Keratinocyte (primary cell): ENCODE measurements at regions not wholly inside any gene's neighbourhood (a gene's known extent, or its start where the extent isn't known, plus 50 kb on each side); places are given as distances from the start of the nearest gene placed in this dataset.

Experiments used
- DNase-seq: peaks from one replicate; pipeline ENCODE4 v3.0.0-alpha.2; 2011; ENCODE audit warnings: low read depth, missing footprints, low spot score
- FAIRE-seq: peaks from 2 replicates; lab custom pipeline; 2011; peaks lifted over from hg19 to GRCh38; lab: Jason Lieb, UNC
- H2AFZ ChIP-seq: 2 replicates; pipeline ENCODE4 v1.6.0; 2012; ENCODE audit warnings: low read length, control low read depth, inconsistent platforms; ENCODE audit not compliant: control insufficient read depth
- H3K27ac ChIP-seq: 2 replicates; pipeline ENCODE4 v1.5.1; 2011; ENCODE audit warnings: low read length; ENCODE audit not compliant: control insufficient read depth, insufficient read depth
- H3K27me3 ChIP-seq: 3 replicates; pipeline ENCODE4 v1.6.0; 2011; ENCODE audit warnings: low read length; ENCODE audit not compliant: control insufficient read depth, insufficient read depth; ENCODE audit errors: extremely low read depth
- H3K36me3 ChIP-seq, 2 experiments: 2 replicates in 1 of 2; 3 replicates in 1 of 2; pipeline ENCODE4 v1.5.1; 2011; ENCODE audit warnings: low read length in 2 of 2, mild to moderate bottlenecking in 1 of 2; ENCODE audit not compliant: control insufficient read depth in 2 of 2, insufficient read depth in 2 of 2; ENCODE audit errors: extremely low read depth in 1 of 2
- H3K4me1 ChIP-seq: 3 replicates; pipeline ENCODE4 v1.5.1; 2011; ENCODE audit warnings: low read length; ENCODE audit not compliant: control insufficient read depth, insufficient read depth; ENCODE audit errors: extremely low read depth
- H3K4me2 ChIP-seq: 3 replicates; pipeline ENCODE4 v1.6.0; 2011; ENCODE audit warnings: low read depth, low read length; ENCODE audit not compliant: control insufficient read depth, insufficient read depth; ENCODE audit errors: extremely low read depth
- H3K4me3 ChIP-seq, 3 experiments: fragments of 200-600 bp in 1 of 3; sonication (generic) in 1 of 3; 2 replicates in 2 of 3; 3 replicates in 1 of 3; pipeline ENCODE4 v1.5.1; 2011 to 2016; ENCODE audit warnings: low read length in 3 of 3, mild to moderate bottlenecking in 3 of 3, control low read depth in 2 of 3, inconsistent platforms in 1 of 3, low read depth in 1 of 3, mixed read lengths in 1 of 3, mixed run types in 1 of 3, moderate library complexity in 1 of 3; ENCODE audit not compliant: control insufficient read depth in 2 of 3, insufficient read depth in 2 of 3; ENCODE audit errors: extremely low read depth in 1 of 3
- H3K79me2 ChIP-seq: 2 replicates; pipeline ENCODE4 v1.6.0; 2012; ENCODE audit warnings: low read length; ENCODE audit not compliant: control insufficient read depth, insufficient read depth
- H3K9ac ChIP-seq: 3 replicates; pipeline ENCODE4 v1.6.0; 2011; ENCODE audit warnings: low read length; ENCODE audit not compliant: control insufficient read depth, insufficient read depth; ENCODE audit errors: extremely low read depth
- H3K9me1 ChIP-seq: 3 replicates; pipeline ENCODE4 v1.6.0; 2011; ENCODE audit warnings: low read length; ENCODE audit not compliant: control insufficient read depth, insufficient read depth; ENCODE audit errors: extremely low read depth
- H3K9me3 ChIP-seq: 2 replicates; pipeline ENCODE4 v1.5.1; 2012; ENCODE audit warnings: low read depth, low read length; ENCODE audit not compliant: control insufficient read depth
- H4K20me1 ChIP-seq: 3 replicates; pipeline ENCODE4 v1.6.0; 2011; ENCODE audit warnings: low read length; ENCODE audit not compliant: control insufficient read depth, insufficient read depth; ENCODE audit errors: extremely low read depth
- EZH2 ChIP-seq: IDR thresholded peaks from one replicate; pipeline ENCODE4 v1.6.1; 2012; ENCODE audit warnings: inconsistent platforms, mild to moderate bottlenecking, low read length, moderate library complexity
- dilution Hi-C: fragments of 300-500 bp; cut with MboI; formaldehyde crosslinking; loops from one replicate; pipeline ENCODE4 v1.7.0; 2020; ENCODE audit warnings: low sequenced_read_pairs; ENCODE audit not compliant: extremely low pct_ligation_motif_present
- TF ChIP-seq, protein P1 (sequence below), 3 experiments: IDR thresholded peaks in 1 of 3; conservative IDR thresholded peaks in 1 of 3; optimal IDR thresholded peaks in 1 of 3; 2 replicates in 2 of 3; 3 replicates in 1 of 3; pipeline versions ENCODE3 to v1.5.1; 2011; ENCODE audit warnings: low read length in 3 of 3, mild to moderate bottlenecking in 3 of 3, moderate library complexity in 2 of 3, control low read depth in 1 of 3, inconsistent platforms in 1 of 3; ENCODE audit not compliant: insufficient read depth in 2 of 3; ENCODE audit errors: extremely low read depth in 1 of 3

DNA sequence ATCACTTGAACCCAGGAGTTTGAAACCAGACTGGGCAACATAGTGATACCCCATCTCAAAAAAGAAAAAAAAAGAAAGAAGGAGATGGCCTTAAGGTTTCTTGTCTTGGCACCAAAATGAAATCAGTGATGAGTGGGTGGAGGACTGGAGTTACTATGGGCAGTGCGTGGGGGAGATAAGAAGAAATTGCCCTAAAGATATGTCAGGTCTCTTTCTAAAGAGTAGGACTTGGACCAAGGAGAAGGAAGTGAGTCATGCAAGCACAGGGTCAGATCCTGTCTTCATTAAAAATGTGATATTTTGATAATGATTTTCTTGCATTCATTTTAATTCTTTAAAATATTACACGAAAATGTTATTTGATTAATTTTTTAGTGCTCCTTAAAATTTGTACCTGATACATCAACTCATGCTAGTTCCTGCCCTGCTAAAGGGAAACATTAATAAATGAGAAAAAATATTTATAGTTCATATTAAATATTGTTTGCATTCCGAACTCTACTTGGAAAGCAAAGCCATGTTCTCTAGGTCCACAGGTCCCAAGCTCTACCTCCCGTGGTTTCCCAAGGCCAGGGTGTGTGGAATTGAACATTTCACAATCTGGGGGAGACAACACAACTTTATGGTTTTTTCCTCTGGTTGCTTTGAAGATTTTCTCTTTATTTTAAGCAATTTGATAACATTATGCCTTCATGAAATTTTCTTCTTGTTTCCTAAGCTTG lies 62.6 kb upstream of the CTLA4 start:
- dilution Hi-C loops = no loop called here
- Histone ChIP-seq H4K20me1 (no peaks in the 10 kb centered on the region), H3K27me3 (no peaks in the 10 kb centered on the region), H3K9me1 (no peaks in the 10 kb centered on the region), H3K36me3 (no peaks in the 10 kb centered on the region), H2AFZ (no peak overlapping the region), H3K4me2 (no peak overlapping the region), H3K27ac (no peak overlapping the region), H3K79me2 (no peaks in the 10 kb centered on the region), H3K9ac (no peak overlapping the region), H3K4me3 (no peak overlapping the region), H3K9me3 (peaks cover 2% of the 10 kb centered on the region), H3K4me1 (no peaks in the 10 kb centered on the region)
- no peak for DNase-seq
- FAIRE-seq = no peak
- no peak for TF ChIP-seq EZH2
- TF ChIP-seq, protein P1, sequence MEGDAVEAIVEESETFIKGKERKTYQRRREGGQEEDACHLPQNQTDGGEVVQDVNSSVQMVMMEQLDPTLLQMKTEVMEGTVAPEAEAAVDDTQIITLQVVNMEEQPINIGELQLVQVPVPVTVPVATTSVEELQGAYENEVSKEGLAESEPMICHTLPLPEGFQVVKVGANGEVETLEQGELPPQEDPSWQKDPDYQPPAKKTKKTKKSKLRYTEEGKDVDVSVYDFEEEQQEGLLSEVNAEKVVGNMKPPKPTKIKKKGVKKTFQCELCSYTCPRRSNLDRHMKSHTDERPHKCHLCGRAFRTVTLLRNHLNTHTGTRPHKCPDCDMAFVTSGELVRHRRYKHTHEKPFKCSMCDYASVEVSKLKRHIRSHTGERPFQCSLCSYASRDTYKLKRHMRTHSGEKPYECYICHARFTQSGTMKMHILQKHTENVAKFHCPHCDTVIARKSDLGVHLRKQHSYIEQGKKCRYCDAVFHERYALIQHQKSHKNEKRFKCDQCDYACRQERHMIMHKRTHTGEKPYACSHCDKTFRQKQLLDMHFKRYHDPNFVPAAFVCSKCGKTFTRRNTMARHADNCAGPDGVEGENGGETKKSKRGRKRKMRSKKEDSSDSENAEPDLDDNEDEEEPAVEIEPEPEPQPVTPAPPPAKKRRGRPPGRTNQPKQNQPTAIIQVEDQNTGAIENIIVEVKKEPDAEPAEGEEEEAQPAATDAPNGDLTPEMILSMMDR (optimal IDR thresholded peaks at IDR 0.05 in 1 of 3, IDR thresholded peaks at IDR 0.05 in 1 of 3, conservative IDR thresholded peaks at IDR 0.05 in 1 of 3; ENCODE audit: extremely low read depth in 1 of 3, insufficient read depth in 2 of 3, low read length in 3 of 3) = no peak

DNA sequence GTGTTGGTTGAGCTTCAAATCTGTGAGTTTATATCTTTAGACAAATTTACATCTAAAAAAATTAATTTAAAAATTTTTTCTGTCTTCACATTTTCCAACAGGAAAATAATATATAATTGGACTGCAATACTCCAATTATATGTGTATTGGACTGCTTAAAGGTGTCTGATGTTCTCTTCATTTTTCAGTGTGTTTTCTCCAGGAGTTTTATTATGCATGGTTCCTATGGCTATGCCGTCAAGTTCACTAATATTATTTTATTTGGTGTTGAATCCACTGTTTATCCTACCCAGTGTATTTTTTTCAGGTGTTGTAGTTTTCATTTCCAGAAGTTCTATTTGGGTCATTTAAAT lies 62.1 kb upstream of the CTLA4 start:
- H3K27ac ChIP-seq = no peak overlapping the region
- FAIRE-seq = no peak
- TF ChIP-seq, protein P1 (optimal IDR thresholded peaks at IDR 0.05 in 1 of 3, IDR thresholded peaks at IDR 0.05 in 1 of 3, conservative IDR thresholded peaks at IDR 0.05 in 1 of 3; ENCODE audit: extremely low read depth in 1 of 3, insufficient read depth in 2 of 3, low read length in 3 of 3) = no peak
- no peak for TF ChIP-seq EZH2

More for the DNA sequence above, 62.1 kb upstream of the CTLA4 start:
- Histone ChIP-seq H3K9me3 (peaks cover 2% of the 10 kb centered on the region), H3K27me3 (no peaks in the 10 kb centered on the region), H4K20me1 (no peaks in the 10 kb centered on the region), H3K36me3 (no peaks in the 10 kb centered on the region), H3K4me2 (no peak overlapping the region), H3K79me2 (no peaks in the 10 kb centered on the region), H3K4me3 (no peak overlapping the region), H3K4me1 (no peaks in the 10 kb centered on the region), H2AFZ (no peak overlapping the region), H3K9me1 (no peaks in the 10 kb centered on the region), H3K9ac (no peak overlapping the region)
- dilution Hi-C loops = no loop called here
- DNase-seq = no peak
